ENCODE measurements at regions not wholly inside any gene's neighbourhood (a gene's known extent, or its start where the extent isn't known, plus 50 kb on each side); places are given as distances from the start of the nearest gene placed in this dataset.

- TF ChIP-seq CTCF (conservative IDR thresholded peaks at IDR 0.05) (no peak), ZFX (IDR thresholded peaks at IDR 0.05) (no peak)
These were observed 239.1 kb downstream of the TRIB2 start for GRCh38 chr2:12955864-12956263.

Data from C4-2B (cell line).